Fibroblast of upper back skin (primary cell): ENCODE measurements at regions not wholly inside any gene's neighbourhood (a gene's known extent, or its start where the extent isn't known, plus 50 kb on each side); places are given as distances from the start of the nearest gene placed in this dataset.
"Not testable (repeated sequence)": the region's sequence is repeated elsewhere in the genome, so short reads cannot be mapped to it uniquely, and the experiment has no call there.

ENCODE experiments used
- DNase-seq: peaks from one replicate; pipeline ENCODE4 v3.0.0-alpha.2; 2013

GRCh38 chr2:101645886-101646285, 51.6 kb upstream of the MAP4K4 start:
- not testable (repeated sequence) for DNase-seq

GRCh38 chr2:101644842-101645383, 52.6 kb upstream of the MAP4K4 start:
- no peak for DNase-seq

- DNase-seq, result no peak
Measured at GRCh38 chr2:101643004-101643524, 54.4 kb upstream of the MAP4K4 start.

- DNase-seq, result no peak
Measured at GRCh38 chr2:101638817-101639605, 58.5 kb upstream of the MAP4K4 start.

GRCh38 chr2:101638181-101638711, 59.3 kb upstream of the MAP4K4 start:
- DNase-seq, result no peak

- no peak for DNase-seq
Measured at GRCh38 chr2:101630224-101630949, 67.1 kb upstream of the MAP4K4 start.

GRCh38 chr2:101628030-101628392, 69.5 kb upstream of the MAP4K4 start:
- no peak for DNase-seq

- DNase-seq, result no peak
Measured at GRCh38 chr2:101627285-101628029, 70.0 kb upstream of the MAP4K4 start.

- DNase-seq, result not testable (repeated sequence)
Measured at GRCh38 chr2:101625814-101626213, 71.7 kb upstream of the MAP4K4 start.

GRCh38 chr2:101625387-101625786, 72.1 kb upstream of the MAP4K4 start:
- DNase-seq, result no peak

GRCh38 chr2:101624706-101625332, 72.7 kb upstream of the MAP4K4 start:
- no peak for DNase-seq

- no peak for DNase-seq
Measured at GRCh38 chr2:101623031-101623521, 74.4 kb upstream of the MAP4K4 start.

GRCh38 chr2:101622210-101623030, 75.1 kb upstream of the MAP4K4 start:
- no peak for DNase-seq

GRCh38 chr2:101619191-101619591, 78.3 kb upstream of the MAP4K4 start:
- DNase-seq, result no peak

- DNase-seq, result no peak
Measured at GRCh38 chr2:101617796-101618195, 79.7 kb upstream of the MAP4K4 start.

GRCh38 chr2:101617188-101617587, 80.3 kb upstream of the MAP4K4 start:
- peak; percentile 71 for DNase-seq

GRCh38 chr2:101614127-101614759, 83.3 kb upstream of the MAP4K4 start:
- no peak for DNase-seq

GRCh38 chr2:101613056-101613704, 84.3 kb upstream of the MAP4K4 start:
- DNase-seq, result no peak

- no peak for DNase-seq
Measured at GRCh38 chr2:101612019-101612418, 85.5 kb upstream of the MAP4K4 start.

GRCh38 chr2:101610750-101611315, 86.7 kb upstream of the MAP4K4 start:
- no peak for DNase-seq
